ENCODE measurements at regions not wholly inside any gene's neighbourhood (a gene's known extent, or its start where the extent isn't known, plus 50 kb on each side); places are given as distances from the start of the nearest gene placed in this dataset.

GRCh38 chr12:12003609-12004008, 67.1 kb upstream of the BCL2L14 start:
- TF ChIP-seq, protein P1, sequence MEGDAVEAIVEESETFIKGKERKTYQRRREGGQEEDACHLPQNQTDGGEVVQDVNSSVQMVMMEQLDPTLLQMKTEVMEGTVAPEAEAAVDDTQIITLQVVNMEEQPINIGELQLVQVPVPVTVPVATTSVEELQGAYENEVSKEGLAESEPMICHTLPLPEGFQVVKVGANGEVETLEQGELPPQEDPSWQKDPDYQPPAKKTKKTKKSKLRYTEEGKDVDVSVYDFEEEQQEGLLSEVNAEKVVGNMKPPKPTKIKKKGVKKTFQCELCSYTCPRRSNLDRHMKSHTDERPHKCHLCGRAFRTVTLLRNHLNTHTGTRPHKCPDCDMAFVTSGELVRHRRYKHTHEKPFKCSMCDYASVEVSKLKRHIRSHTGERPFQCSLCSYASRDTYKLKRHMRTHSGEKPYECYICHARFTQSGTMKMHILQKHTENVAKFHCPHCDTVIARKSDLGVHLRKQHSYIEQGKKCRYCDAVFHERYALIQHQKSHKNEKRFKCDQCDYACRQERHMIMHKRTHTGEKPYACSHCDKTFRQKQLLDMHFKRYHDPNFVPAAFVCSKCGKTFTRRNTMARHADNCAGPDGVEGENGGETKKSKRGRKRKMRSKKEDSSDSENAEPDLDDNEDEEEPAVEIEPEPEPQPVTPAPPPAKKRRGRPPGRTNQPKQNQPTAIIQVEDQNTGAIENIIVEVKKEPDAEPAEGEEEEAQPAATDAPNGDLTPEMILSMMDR (IDR thresholded peaks at IDR 0.05) = no peak
- TF ChIP-seq POLR2A (IDR thresholded peaks at IDR 0.05) = no peak
